Activated naive CD4-positive, alpha-beta T cell treated with Interleukin-2 at 50 U/mL for 16 hours (primary cell): ENCODE measurements at regions not wholly inside any gene's neighbourhood (a gene's known extent, or its start where the extent isn't known, plus 50 kb on each side); places are given as distances from the start of the nearest gene placed in this dataset.

ENCODE experiments used
- DNase-seq: peaks from one replicate; pipeline ENCODE4 v3.0.0-alpha.2; 2020

DNA sequence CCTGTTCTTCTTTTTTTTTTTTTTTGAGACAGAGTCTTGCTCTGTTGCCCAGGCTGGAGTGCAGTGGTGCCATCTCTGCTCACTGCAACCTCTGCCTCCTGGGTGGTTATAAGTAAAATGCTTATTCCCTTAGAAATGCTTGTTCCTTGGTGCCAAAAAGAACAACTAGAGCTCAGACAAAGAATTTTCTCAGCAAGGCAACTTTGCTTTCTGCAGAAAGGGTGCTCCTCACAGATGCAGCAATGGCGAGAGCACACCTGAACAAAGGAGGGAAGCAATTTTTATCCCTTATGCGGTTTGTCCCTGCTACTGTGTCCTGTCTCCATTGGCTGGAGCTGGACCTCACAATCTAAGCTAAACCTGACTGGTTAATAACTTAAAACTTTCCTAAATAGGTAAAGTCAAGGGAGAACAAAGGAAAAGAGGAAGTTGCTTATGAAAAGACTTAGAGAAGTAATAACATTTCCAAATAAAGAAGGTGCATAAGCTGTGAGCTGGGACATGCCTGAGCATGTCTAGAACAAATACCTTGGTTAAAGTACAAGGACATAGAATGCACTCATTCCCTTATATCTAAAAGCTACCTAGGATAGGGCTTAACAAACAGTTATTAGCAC lies 90.0 kb upstream of the PRR5 start:
- no peak for DNase-seq

DNA sequence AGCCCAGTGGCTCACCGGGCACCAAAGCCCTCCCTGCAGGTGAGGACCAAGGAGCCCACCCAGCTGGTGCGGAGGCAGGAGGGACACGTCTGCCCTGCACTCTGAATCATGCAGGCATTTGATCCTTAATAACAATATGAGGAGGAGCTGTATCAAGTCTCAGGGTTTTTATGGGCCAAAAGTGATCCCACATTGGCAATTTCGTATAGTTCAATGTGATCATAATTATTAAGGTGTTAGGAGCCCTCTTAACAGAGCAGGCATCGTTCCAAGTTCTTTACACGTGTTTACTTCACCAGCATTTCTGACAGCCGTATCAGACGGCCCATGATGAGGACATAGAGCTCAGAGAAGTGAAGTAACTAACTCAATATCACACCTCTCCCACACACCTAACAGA lies 91.9 kb upstream of the PRR5 start:
- DNase-seq: no peak

DNA sequence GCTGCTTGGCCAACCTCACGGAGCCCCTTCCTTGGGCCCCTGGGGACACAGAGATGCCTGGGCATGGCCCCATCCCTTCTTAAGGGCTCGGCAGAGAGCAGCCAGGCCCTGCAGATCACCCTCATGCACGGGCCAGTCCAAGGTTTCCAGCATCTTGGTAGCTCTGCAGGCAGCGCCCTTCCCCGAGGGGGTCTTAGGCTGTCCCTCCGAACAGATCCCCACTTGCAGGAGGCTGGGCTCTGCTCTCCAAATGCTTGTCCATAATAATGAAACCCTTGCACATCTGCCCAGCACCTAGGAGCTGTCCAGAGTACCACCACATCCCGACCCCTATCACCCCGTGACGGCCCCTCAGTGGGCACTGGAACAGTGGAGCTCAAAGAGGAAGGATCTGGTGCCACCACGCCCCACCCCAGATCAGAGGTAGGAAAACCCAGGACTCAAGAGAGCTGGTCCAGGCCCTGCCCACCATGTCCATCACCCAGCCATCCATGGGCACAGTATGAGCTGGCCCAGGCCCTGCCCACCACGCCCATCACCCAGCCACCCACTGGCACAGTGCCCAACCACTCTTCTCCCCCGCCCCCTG lies 92.5 kb upstream of the PRR5 start:
- no peak for DNase-seq

DNA sequence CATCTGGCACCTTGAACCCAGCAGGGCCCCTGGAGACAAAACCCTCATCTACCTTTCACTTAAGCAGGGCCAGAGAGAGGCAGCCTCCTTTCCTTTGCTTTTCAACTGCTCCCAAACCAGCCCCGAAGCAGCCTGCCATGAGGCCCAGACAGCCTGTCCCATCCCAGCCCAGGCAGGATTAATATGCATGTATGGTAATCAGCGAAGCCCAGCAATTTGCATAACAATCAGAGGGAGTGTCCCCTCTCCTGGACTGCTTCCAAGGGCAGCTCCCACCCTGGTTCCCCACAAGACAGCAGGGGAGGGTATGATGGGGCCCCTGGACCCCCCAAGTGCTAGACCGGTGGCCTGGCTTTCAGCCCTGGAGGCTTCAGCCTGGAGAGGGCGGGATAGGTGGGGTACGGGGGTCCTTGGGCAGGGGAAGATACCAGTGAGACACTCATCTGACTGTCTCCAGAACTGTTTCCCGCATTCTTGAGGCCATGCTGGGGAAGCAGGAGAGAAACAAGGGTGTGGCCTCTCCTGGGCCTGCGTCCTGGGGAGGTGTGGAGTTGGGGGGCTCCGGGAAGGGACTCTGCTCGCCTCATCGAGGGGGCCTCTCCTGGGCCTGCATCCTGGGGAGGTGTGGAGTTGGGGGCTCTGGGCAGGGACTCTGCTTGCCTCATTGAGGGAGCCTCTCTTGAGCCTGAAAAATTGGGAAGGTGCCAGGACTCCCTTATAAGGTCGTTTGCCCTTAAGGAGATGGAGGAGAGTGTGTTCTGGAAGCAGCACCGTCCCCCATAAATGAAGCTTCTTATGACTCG lies 93.2 kb upstream of the PRR5 start:
- DNase-seq: no peak

DNA sequence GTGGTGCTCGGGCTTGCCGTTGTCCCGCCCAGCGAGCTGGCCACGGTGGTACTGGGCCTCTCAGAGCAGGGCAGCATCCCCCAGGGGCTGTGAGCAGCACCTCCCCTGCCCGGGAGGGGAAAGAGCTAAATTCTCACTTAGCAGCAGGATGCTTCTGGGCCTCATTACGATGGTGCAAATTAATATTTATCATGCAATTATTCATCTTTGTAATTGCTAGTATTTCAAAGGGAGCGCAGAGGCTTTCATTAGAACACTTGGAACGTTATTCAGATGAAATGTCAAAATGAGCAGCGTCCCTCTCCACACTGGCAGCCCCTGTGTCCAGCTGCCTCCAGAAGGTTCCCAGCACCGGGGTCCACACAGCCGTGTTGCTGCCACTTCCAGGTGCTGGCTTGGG lies 95.9 kb upstream of the PRR5 start:
- no peak for DNase-seq

DNA sequence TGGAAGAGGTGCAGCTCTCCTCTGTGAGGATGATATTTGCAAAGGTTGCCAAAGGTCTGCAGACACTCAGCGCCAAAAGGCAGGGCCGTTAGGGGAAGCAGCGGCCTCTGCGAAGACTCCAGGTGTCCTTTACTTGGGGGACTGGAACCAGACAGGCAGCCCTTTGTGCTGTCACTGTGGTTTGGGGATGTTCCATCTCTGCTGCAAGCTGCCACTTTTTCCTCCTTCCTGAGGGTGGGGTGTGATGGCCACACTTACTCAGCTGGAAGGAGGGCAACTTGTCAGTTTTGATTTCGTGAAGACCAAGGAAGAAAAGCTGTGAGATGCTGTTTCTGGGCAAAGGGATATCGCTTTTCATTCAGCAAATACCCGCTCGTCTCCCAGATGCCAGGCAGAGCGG lies 96.5 kb upstream of the PRR5 start:
- DNase-seq: no peak

DNA sequence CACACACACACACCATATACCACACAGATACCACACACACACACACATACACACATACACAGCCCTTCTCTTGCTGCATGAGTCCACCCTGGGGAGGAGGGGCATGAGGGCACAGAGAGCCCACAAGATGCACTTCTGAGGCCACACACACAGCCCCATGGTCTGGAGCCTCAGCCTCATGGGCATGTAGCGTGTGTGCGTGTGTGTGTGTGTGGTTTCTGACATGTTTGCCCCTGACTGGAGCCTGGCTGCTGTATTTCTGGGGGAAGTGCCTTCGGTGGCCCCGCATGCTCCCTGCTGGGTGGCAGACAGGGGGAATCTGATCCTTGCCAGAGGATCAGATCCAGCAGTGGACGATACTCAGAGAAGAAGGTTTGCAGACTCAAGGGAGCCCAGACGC lies 97.0 kb upstream of the PRR5 start:
- no peak for DNase-seq

DNA sequence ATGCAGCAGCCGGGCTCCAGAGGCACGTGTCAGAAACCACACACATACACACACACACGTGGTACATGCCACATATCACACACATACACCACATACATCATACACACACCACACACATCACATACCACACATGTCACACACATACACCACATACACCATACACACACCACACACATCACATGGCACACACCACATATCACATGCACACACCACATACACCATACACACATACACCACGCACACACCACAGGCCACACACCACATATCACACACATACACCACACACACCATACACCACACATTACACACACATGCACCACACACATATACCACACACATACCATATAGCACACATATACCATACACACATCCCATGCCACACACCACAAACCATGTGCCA lies 97.5 kb upstream of the PRR5 start:
- DNase-seq: no peak

DNA sequence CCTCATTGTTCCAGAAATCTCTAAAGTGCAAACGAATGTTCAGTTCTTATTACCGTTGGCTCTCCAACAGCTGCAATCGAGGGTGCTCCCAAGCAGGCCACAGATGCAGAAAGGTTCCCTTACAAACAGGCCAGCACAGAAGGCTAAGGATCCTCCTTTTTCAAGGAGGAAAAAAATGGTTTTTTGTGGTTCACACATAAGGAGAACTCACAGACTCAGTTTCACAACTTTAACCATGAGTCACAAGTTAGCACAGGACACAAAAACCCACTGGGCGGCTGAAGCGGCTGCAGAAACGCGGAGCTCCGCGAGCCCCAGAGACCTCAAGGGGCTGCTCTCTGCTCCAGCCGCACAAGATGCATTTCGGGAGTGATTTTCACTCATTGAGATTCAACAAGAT lies 98.2 kb upstream of the PRR5 start:
- no peak for DNase-seq

DNA sequence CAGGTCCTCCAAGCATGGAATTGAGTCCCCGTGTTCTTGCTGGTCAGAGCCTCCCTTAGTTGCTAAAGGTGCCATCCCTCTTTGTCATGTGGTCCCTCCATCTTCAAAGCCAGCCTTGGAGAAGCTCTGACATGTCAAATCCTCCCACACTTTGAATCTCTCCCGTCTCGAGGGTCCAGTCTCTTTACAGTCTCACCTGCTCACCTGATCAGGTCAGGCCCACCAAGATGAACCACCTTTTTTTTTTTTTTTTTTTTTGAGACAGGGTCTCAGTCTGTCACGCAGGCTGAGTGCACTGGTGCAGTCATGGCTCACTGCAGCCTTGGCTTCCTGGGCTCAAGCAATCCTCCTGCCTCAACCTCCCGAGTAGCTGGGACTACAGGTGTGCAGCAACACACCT lies 100.3 kb upstream of the PRR5 start:
- DNase-seq: no peak

DNA sequence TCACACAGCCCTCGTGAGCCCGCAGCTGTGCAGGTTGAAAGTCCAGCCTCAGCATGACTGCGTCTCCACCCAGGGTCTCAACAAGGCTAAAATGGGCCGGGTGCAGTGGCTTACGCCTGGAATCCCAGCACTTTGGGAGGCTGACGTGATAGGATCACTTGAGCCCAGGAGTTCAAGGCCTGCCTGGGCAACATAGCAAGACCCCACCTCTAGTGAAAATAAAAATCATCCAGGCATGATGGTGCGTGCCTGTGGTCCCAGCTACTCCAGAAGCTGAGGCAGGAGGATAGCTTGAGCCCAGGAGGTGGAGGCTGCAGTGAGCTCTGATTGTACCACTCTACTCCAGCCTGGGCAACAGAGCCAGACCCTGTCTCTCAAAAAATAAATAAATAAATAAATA lies 100.8 kb upstream of the PRR5 start:
- DNase-seq: no peak

DNA sequence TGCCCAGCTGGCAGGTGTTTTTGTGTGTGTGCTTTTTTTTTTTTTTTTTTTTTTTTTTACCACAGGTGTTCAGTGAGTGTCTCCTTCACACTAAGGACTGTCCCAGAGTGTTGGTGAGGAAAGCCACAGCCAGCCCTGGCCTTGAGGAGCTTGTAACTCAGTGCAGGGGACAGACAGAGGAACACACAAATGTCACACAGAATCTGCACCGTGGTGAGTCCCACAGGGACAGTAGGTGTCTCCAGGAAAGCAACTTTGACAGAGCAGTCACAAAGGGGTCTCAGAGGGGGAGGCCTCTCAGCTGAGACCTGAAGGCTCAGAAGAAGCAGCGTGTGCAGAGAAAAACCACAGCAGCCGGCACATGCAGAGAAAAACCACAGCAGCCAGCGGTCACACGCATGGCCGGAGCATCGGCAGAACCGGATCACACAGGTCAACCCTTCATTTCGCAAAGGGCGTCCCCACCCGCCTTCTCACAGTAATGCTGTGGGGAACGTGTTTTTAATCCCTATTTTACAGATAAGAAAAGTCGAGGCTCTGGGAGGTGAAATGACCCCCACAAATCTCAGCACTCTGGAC lies 101.7 kb upstream of the PRR5 start:
- no peak for DNase-seq

DNA sequence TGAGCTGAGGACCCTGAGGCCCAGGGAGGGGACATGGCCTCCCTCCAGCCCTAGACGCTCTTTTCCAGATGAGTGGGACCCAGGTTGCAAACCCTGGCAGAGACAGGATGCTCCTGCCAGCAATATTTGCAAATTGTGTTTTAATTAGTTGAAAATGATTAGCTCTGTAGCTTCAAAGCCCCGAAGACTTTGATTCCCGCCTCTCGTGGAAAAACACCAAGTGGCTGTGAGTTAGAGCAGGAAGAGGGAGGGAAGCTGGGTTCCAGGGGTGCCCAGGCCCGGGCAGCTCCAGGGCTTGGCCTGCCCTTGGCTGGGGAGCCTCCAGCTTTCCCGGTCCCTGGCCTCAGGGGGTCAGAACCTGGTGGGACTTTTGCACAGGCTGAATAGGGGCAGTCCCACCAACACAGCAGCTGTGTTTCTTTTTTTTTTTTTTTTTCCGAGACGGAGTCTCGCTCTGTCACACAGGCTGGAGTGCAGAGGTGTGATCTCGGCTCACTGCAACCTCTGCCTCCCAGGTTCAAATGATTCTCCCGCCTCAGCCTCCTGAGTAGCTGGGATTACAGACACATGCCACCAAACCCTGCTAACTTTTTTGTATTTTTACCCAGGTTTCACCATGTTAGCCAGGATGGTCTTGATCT lies 101.6 kb upstream of the RTL6 start:
- no peak for DNase-seq

DNA sequence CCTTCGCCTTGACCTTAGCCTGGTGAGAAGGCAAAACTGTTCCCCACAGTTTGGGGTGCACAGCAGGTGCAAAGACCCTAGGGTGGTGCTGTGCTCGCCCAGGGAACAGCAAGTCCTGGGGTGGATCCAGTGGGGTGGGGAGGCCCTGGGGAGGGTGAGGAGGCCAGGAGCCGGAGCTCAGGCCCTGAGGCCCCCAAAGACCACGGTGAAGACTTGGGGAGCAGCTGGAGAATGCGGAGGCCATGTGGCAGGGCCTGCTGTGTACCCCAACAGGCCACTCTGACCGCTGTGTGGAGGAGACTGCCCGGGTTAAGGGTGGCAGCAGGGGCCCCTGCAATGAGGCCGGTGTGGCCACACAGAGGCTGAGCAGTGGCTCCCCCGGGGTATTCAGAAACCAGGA lies 101.1 kb upstream of the RTL6 start:
- DNase-seq: no peak

DNA sequence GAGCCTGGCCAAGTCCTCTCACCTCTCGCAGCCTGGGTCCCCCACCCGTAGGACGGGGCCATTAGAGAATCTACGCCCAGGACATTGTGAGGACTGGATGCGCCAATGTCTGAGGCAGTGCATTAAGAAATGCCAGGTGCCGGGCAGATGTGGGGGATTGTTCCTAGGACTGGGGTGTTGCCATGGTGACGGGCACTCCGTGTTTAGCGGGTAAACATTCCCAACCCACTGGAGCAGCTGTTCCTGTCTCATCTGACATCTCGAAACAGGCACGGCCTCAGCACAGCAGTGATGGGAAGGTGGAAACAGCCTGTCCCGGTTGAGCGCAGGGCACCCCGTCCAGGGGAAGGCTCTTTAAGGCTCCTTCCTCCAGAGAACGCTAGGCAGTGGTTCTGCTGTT lies 99.6 kb upstream of the RTL6 start:
- DNase-seq: no peak

DNA sequence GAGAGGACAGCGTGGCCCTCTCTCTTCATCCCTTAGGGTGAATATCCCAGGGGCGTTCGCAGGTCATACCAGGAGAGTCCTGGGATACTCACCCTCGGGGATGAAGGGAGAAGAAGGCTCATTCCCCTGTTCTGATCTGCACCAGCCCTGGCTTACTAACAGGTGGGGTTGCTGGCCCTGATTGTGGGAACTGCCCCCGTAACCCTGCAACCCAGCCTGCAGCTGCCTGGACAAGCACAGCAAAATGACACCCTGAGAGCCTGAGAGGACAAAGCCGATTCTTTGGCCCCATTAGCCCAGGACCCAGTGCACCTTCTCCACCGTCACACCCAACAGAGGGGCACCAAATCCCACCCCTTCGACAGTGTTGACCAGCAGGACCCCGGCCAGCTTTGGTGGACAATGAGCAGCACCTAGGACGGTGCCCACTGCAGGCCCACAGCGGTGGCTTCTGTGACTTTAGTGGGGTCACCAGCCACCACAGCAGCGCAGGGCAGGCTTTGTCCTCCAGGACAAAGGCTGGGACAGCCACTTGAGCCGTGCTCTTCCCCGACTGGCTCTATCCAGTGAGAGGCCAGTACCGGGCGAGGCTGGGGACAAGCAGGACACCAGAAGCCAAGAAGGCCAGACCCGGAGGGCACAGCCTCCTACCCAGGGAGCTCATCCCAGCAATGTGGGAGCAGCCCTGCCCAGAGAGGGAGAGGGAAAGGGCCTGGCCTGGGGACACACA lies 98.5 kb upstream of the RTL6 start:
- no peak for DNase-seq

DNA sequence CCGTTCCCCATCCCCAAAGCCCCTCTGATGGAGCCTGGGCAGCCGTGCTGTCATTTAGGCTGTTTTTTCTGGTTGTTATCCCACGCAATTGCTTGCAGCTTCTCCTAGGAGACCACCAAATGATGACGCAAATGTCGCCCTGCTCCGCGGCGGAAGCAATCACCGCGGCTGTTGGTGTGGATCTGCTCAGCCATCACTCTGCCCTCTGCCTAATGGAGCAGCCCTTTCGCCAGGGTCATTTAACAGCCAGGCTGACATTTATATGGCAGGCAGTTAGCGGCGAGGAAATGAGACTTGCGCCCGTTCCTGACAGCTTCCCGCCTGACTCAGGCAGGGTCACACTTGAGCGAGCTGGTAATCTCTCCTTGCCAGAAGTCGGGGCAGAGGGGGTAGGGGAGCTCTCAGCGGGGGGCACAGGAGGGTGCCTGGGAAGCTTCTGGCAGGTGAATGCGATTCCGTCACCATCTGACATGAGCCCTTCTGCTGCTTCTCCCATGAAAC lies 97.9 kb upstream of the RTL6 start:
- no peak for DNase-seq

DNA sequence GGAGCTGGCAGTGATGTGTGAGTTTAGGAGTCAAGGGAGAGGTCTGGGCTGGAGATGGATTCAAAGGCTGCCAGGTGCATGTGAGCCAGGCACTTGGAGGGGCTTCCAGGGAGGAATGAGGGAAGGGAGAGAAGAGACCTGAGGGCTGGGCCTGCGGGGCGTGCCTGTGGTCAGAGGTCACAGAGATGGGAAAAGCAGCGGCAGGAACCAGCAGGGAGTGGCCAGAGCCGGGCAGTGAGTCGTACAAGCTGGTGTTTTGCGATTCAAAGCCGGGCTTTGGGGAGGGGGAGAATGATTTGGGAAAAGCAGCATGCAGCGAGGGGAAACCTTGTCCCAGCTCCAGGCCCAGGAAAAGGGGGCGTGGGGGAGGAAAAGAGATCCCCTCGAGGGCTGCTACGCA lies 96.9 kb upstream of the RTL6 start:
- DNase-seq: no peak

DNA sequence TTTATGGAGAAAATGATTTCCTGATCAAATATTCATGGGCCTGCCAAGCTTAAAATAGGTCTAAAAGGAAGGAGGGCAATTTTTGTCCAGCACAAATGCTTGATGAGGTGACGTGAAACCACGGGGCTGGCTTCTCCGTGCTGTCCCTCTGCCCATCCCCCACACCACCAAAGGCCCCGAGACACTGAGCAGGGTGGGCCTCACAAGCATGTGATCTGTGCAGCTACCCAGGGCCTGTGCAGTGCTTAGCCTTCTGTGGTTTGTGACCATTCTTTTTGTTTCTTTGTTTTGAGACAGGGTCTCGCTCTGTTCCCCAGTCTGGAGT lies 94.8 kb upstream of the RTL6 start:
- DNase-seq: no peak

DNA sequence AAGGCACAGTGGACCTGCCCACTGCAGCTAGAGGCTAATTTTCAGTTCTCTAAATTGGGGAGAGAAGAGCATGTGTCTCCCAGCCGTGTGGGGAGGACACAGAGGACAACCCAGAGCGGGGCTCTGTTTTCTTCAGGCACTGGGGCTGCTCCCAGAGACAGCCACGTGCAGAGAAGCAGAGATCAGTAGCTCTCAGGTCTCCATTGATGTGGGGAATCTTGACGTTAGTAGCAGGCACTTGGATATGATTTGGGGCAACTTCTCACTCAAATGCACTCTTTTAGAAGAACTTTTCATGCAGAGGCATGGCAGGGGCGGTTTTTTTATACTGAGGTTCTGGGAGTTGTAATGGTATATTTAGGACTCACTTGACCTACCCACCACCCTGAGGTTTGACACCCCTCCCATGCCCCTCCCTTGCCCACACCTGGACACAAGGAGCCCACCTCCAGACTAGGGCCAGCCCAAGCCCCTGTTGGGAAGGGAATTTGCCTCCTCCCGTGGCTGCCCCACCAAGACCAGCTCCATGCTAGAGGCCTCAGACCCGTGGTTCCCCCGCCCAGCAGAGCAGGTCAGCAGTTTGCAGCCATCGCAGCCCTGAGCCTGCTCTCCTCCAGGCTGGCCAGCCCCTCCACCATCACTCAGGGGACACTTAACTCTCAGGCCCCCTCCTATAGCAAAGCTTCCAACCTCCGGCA lies 94.2 kb upstream of the RTL6 start:
- DNase-seq: no peak

DNA sequence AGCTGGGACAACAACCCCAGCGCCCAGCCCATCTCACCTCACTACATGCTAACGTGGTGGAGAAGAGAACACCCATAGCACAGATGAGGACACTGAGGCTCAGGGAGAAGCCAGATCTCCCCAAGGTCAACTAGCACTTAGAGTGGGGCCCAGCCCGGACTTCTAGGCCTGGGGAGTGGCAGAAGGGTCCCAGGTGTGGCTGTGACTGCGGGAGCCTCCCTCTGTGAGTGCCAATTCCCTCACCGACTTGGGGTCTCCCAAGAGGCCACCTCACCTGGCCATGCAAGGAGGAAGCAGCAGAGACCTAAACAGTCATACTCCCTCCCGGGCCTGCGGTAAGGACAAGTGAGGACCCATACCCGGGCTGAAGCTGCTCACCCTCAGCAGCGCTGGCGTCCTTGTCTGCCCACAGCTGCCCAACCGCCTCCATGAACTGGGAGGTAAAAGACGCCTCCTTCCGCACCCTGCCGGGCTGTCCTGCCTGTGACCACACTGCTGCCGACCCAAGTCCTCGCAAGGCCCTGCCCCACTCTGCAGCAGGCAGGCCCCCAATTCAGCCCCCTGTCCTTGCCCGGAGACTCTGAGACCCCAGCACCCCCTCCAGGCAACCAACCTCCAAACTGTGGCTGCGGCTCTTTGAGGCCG lies 93.2 kb upstream of the RTL6 start:
- DNase-seq: no peak

DNA sequence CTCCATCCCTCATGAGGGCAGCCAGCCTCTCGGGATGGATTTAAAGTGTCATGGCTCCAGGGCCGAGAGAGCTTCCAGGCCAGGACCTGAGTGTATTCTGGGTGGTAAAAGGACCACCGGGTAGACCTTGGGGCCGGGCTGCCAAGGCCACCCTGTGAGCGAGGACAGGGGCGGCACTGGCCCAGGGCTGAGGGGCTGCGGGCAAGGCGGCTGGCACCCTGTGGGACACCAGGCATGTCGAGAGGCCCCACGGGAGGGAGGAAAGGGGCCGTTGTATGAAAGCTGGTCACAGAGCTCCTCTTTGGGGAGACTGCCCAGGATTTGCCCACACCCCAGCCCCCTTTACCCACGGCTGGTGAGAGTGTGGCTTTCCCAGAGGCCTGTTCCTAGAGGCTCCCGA lies 92.3 kb upstream of the RTL6 start:
- DNase-seq: no peak
